Thymus (tissue), 11 donors: ENCODE measurements at regions not wholly inside any gene's neighbourhood (a gene's known extent, or its start where the extent isn't known, plus 50 kb on each side); places are given as distances from the start of the nearest gene placed in this dataset.

Experiments
- DNase-seq, 9 donors: peaks; one replicate each; pipeline ENCODE4 v3.0.0-alpha.2; 2013; ENCODE audit warnings: low spot score in 9 of 9, low read depth in 6 of 9, missing footprints in 1 of 9
- H3K27ac ChIP-seq, 2 donors: one replicate each; pipeline ENCODE4 v1.5.1; 2013; ENCODE audit warnings: control low read depth in 1 of 2, low read depth in 1 of 2, low read length in 1 of 2, mild to moderate bottlenecking in 1 of 2, moderate library complexity in 1 of 2
- H3K27me3 ChIP-seq, 2 donors: one replicate each; pipeline ENCODE4 v1.5.1; 2013; ENCODE audit warnings: low read length in 1 of 2; ENCODE audit not compliant: control insufficient read depth in 2 of 2, insufficient read depth in 1 of 2
- H3K36me3 ChIP-seq, 2 donors: one replicate each; pipeline ENCODE4 v1.5.1; 2013; ENCODE audit warnings: low read length in 1 of 2, mild to moderate bottlenecking in 1 of 2, moderate library complexity in 1 of 2; ENCODE audit not compliant: control insufficient read depth in 2 of 2, insufficient read depth in 2 of 2
- H3K4me1 ChIP-seq, 2 donors: one replicate each; pipeline ENCODE4 v1.5.1; 2013; ENCODE audit warnings: low read length in 2 of 2; ENCODE audit not compliant: control insufficient read depth in 2 of 2, insufficient read depth in 2 of 2
- H3K4me3 ChIP-seq, 2 donors: one replicate each; pipeline ENCODE4 v1.5.1; 2013; ENCODE audit warnings: low read length in 2 of 2, control low read depth in 1 of 2, mild to moderate bottlenecking in 1 of 2
- H3K9me3 ChIP-seq, 2 donors: one replicate each; pipeline ENCODE4 v1.5.1; 2013; ENCODE audit warnings: low read length in 1 of 2, mild to moderate bottlenecking in 1 of 2; ENCODE audit not compliant: control insufficient read depth in 2 of 2, insufficient read depth in 1 of 2
- WGBS: extraction: QIAGEN DNeasy Blood & Tissue Kit; methylation state at CpG from one replicate; pipeline ENCODE4 v1.1.7; 2013; 5-methylcytosine and 5-hydroxymethylcytosine counted together
- donor health status: healthy.

GRCh38 chr15:93203036-93203435, 114.0 kb upstream of the RGMA start:
- 63% methylated on average over 1 of the region's 1 CpG for WGBS
- DNase-seq: no peak

DNA sequence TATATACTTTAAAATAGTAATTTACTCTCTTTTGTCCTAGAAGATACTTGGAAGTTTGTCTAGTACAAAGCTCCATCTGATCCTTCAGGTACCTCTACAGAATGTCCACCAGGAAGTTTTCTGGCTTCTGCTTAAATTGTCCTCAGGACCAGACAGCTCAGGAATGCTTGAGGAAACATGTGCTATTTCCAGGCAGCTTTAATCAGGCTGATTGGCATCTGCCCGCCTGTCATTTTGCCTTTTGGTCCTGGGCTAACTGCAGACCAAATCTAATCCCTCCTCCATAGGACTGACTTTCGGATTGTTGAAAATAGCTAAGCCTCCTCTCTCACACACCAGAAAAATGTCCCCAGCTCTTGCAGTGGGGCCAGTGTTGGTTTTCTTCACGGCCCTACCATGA, 113.4 kb upstream of the RGMA start:
- Histone ChIP-seq H3K36me3 (no peaks in the 10 kb centered on the region), H3K9me3 (peaks cover 0 to 4% of the 10 kb centered on the region in 2 donors), H3K4me3 (no peak overlapping the region), H3K27me3 (peaks cover 0 to 2% of the 10 kb centered on the region in 2 donors), H3K27ac (no peak overlapping the region), H3K4me1 (peaks cover 0 to 17% of the 10 kb centered on the region in 2 donors)
- over 99% methylated on average over 3 of the region's 3 CpGs for whole genome bisulfite sequencing
- DNase-seq: no peak

More at GRCh38 chr15:93203036-93203435, 114.0 kb upstream of the RGMA start:
- no peaks in the 10 kb centered on the region for H3K36me3 ChIP-seq
- no peak overlapping the region for H3K4me3 ChIP-seq
- H3K4me1 ChIP-seq: peaks cover 0 to 17% of the 10 kb centered on the region in 2 donors
- peaks cover 0 to 4% of the 10 kb centered on the region in 2 donors for H3K9me3 ChIP-seq
- peaks cover 0 to 2% of the 10 kb centered on the region in 2 donors for H3K27me3 ChIP-seq
- H3K27ac ChIP-seq: no peak overlapping the region

DNA sequence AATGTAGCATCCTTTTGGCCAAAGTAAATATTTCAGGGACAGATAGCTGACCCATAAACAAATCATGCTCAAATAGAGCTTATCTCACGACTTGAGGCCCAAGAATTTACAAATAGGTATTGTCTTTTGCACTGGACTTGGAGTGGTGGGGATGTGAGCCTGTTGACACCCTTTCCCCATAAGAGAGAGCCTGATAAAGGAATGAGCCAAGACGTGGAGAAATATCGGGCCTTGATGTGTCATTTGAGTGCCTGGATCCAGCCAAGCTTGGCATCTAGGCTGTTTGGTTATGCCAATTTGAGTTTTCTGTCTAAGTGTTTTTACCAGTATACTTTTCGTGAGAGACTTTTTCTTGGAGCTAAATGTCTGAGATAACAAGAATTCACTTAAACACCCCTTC, 112.9 kb upstream of the RGMA start:
- H3K4me3 ChIP-seq: no peak overlapping the region
- H3K36me3 ChIP-seq: no peaks in the 10 kb centered on the region
- H3K4me1 ChIP-seq: peaks cover 0 to 17% of the 10 kb centered on the region in 2 donors
- no peak for DNase-seq
- peaks cover 0 to 2% of the 10 kb centered on the region in 2 donors for H3K27me3 ChIP-seq
- no peak overlapping the region for H3K27ac ChIP-seq
- peaks cover 0 to 4% of the 10 kb centered on the region in 2 donors for H3K9me3 ChIP-seq
- 92% methylated on average over 4 of the region's 4 CpGs for WGBS

- H3K36me3 ChIP-seq: no peaks in the 10 kb centered on the region
- DNase-seq: no peak
These were observed 111.8 kb upstream of the RGMA start for GRCh38 chr15:93200837-93201226.

DNA sequence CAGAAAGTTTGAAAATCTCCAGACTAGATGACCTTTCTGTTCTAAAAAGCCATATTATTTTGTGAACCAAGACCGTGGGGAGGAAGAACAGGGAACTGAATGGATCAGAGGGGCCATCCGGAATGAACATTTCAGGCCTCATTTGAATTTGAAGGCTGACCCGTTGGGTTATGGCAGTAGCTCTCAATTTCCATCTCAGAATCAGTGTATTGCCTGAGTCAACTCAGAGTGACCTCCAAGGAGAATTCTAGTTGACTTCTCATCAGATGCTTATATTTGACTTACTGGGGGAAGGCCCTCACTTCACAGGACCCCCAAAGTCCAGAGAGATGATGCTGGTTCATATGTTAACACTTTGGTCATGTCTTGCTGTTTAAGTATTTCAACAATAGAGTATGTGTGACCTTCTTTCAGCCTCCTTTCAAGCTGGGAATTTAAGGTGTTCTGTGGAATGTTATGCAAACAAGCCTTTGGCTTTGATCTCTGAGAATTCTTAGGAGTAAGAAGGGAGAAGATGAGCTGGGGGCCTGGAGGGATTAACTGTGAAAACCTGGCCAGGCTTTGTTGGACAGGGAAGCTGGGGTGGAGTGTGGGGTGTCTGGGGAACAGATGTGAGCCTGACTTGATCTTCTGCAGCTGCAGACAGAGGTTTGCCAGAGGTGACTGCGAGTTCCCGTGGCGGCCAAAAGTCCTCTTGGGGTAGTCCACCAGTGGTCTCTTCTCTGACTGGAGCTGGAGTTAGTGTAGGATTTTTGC, 111.2 kb upstream of the RGMA start:
- no peak overlapping the region for H3K27ac ChIP-seq
- WGBS: 86% methylated on average over 6 of the region's 6 CpGs
- no peak overlapping the region for H3K4me3 ChIP-seq
- H3K9me3 ChIP-seq: peaks cover 0 to 4% of the 10 kb centered on the region in 2 donors
- peaks cover 0 to 6% of the 10 kb centered on the region in 2 donors for H3K4me1 ChIP-seq
- no peak for DNase-seq
- H3K27me3 ChIP-seq: peaks cover 0 to 2% of the 10 kb centered on the region in 2 donors
- H3K36me3 ChIP-seq: no peaks in the 10 kb centered on the region

More at GRCh38 chr15:93200837-93201226, 111.8 kb upstream of the RGMA start:
- Histone ChIP-seq H3K27me3 (peaks cover 0 to 2% of the 10 kb centered on the region in 2 donors), H3K9me3 (peaks cover 0 to 4% of the 10 kb centered on the region in 2 donors), H3K27ac (no peak overlapping the region), H3K4me3 (no peak overlapping the region), H3K4me1 (peaks cover 0 to 9% of the 10 kb centered on the region in 2 donors)
- 97% methylated on average over 4 of the region's 4 CpGs for WGBS

- no peaks in the 10 kb centered on the region for H3K36me3 ChIP-seq
- no peaks in the 10 kb centered on the region for H3K9me3 ChIP-seq
- H3K4me3 ChIP-seq: no peak overlapping the region
- peaks cover 0 to 2% of the 10 kb centered on the region in 2 donors for H3K27me3 ChIP-seq
- WGBS: 77% methylated on average over 5 of the region's 5 CpGs
- H3K4me1 ChIP-seq: no peaks in the 10 kb centered on the region
- no peak overlapping the region for H3K27ac ChIP-seq
- DNase-seq: no peak
These were observed 107.2 kb upstream of the RGMA start for GRCh38 chr15:93196135-93196670.

DNA sequence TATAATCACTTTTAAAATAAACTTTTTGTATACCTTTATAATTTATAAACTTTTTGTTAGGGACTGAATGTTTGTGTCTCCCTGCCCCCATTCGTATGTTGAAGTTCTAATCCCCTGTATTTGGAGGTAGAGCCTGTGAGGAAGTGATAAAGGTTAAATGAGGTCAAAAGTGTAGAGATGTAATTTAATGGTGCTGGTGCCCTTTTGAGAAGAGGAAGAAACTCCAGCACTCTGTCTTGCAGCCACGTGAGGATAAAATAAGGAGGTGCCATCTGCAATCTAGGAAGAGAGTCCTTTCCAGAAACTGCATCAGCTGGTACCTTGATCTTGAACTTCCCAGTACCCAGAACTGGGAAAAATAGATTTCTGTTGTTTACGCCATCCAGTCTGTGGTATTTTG, 106.1 kb upstream of the RGMA start:
- H3K27me3 ChIP-seq: peaks cover 0 to 2% of the 10 kb centered on the region in 2 donors
- H3K4me1 ChIP-seq: no peaks in the 10 kb centered on the region
- H3K9me3 ChIP-seq: no peaks in the 10 kb centered on the region
- DNase-seq: no peak
- H3K36me3 ChIP-seq: no peaks in the 10 kb centered on the region
- H3K4me3 ChIP-seq: no peak overlapping the region
- 48% methylated on average over 3 of the region's 3 CpGs for WGBS
- H3K27ac ChIP-seq: no peak overlapping the region

GRCh38 chr15:93190238-93190637, 101.2 kb upstream of the RGMA start:
- Histone ChIP-seq H3K9me3 (no peaks in the 10 kb centered on the region), H3K27ac (no peak overlapping the region)
- WGBS: 90% methylated on average over 8 of the region's 8 CpGs

GRCh38 chr15:93189561-93189960, 100.5 kb upstream of the RGMA start:
- peaks cover 0 to 2% of the 10 kb centered on the region in 2 donors for H3K27me3 ChIP-seq
- no peak overlapping the region for H3K27ac ChIP-seq
- H3K4me1 ChIP-seq: peaks cover 3 to 4% of the 10 kb centered on the region in 2 donors
- WGBS: 38% methylated on average over 9 of the region's 9 CpGs
- H3K36me3 ChIP-seq: no peaks in the 10 kb centered on the region
- H3K9me3 ChIP-seq: no peaks in the 10 kb centered on the region
- DNase-seq: peak in 2 of 9 donors; percentile 19 to 48
- no peak overlapping the region for H3K4me3 ChIP-seq

More at GRCh38 chr15:93190238-93190637, 101.2 kb upstream of the RGMA start:
- Histone ChIP-seq H3K36me3 (no peaks in the 10 kb centered on the region), H3K4me3 (no peak overlapping the region), H3K4me1 (peaks cover 3 to 4% of the 10 kb centered on the region in 2 donors), H3K27me3 (peaks cover 0 to 2% of the 10 kb centered on the region in 2 donors)
- no peak for DNase-seq
